HFF-Myc (cell line): ENCODE measurements at regions not wholly inside any gene's neighbourhood (a gene's known extent, or its start where the extent isn't known, plus 50 kb on each side); places are given as distances from the start of the nearest gene placed in this dataset.
"Not testable (repeated sequence)": the region's sequence is repeated elsewhere in the genome, so short reads cannot be mapped to it uniquely, and the experiment has no call there.

Experiments
- DNase-seq: peaks from one replicate; pipeline ENCODE4 v3.0.0-alpha.2; 2011; ENCODE audit warnings: low read depth; ENCODE audit errors: extremely low read depth
- H3K4me3 ChIP-seq: replicated peaks from 2 replicates; pipeline ENCODE4 v1.5.1; 2011; ENCODE audit warnings: low read depth, mild to moderate bottlenecking, control low read depth, low read length
- TF ChIP-seq, protein P1 (sequence below): IDR thresholded peaks from 2 replicates; pipeline ENCODE4 v1.5.1; 2012; ENCODE audit warnings: mild to moderate bottlenecking, low read depth, low read length, control low read depth; ENCODE audit errors: missing control alignments

- TF ChIP-seq, protein P1, sequence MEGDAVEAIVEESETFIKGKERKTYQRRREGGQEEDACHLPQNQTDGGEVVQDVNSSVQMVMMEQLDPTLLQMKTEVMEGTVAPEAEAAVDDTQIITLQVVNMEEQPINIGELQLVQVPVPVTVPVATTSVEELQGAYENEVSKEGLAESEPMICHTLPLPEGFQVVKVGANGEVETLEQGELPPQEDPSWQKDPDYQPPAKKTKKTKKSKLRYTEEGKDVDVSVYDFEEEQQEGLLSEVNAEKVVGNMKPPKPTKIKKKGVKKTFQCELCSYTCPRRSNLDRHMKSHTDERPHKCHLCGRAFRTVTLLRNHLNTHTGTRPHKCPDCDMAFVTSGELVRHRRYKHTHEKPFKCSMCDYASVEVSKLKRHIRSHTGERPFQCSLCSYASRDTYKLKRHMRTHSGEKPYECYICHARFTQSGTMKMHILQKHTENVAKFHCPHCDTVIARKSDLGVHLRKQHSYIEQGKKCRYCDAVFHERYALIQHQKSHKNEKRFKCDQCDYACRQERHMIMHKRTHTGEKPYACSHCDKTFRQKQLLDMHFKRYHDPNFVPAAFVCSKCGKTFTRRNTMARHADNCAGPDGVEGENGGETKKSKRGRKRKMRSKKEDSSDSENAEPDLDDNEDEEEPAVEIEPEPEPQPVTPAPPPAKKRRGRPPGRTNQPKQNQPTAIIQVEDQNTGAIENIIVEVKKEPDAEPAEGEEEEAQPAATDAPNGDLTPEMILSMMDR = no peak
- DNase-seq = no peak
- H3K4me3 ChIP-seq = no peak overlapping the region
Observed at GRCh38 chr5:54385994-54386393, 69.5 kb upstream of the HSPB3 start.

DNA sequence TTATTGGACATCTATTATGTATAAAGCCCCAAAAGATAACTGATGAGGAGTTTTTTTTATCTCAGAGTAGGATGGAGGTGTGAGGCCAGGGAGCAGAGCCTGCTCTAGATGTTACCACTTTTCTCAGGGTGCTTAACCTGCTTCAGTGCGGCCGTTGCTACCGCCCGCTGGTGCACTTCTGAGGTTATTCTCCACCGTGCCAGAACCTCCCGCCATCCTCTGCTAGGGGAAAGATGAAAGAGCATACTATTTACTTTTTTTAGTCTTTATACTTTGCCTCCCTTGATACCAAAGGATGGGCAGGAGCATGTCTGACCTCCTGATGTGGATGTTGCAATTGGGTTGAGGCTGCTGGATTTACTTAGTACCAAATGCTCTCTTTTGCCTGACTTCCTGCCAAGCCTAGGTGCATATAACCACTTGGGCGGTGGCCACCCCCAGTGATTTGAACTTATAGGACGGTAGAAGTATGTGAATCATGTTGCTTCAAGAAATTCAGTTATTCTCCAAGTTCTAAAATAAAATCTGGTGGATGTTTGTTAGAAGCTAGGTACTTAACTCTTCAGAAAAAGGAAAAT is 71.1 kb upstream of the HSPB3 start:
- TF ChIP-seq, protein P1 = no peak
- no peak overlapping the region for H3K4me3 ChIP-seq
- no peak for DNase-seq

GRCh38 chr5:54383941-54384340 is 71.6 kb upstream of the HSPB3 start:
- no peak for DNase-seq
- H3K4me3 ChIP-seq = no peak overlapping the region
- TF ChIP-seq, protein P1 = no peak

GRCh38 chr5:54383225-54383901 is 72.1 kb upstream of the HSPB3 start:
- no peak for DNase-seq
- H3K4me3 ChIP-seq = no peak overlapping the region
- TF ChIP-seq, protein P1 = no peak

DNA sequence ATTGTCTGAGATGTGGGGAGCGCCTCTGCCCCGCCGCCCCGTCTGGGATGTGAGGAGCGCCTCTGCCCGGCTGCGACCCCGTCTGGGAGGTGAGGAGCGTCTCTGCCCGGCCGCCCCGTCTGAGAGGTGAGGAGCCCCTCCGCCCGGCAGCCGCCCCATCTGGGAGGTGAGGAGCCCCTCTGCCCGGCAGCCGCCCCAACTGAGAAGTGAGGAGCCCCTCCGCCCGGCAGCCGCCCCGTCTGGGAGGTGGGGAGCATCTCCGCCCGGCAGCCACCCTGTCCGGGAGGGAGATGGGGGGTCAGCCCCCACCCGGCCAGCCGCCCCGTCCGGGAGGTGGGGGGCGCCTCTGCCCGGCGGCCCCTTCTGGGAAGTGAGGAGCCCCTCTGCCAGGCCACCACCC is 70.9 kb upstream of the ARL15 start:
- DNase-seq, H3K4me3 ChIP-seq: not testable (repeated sequence)

DNA sequence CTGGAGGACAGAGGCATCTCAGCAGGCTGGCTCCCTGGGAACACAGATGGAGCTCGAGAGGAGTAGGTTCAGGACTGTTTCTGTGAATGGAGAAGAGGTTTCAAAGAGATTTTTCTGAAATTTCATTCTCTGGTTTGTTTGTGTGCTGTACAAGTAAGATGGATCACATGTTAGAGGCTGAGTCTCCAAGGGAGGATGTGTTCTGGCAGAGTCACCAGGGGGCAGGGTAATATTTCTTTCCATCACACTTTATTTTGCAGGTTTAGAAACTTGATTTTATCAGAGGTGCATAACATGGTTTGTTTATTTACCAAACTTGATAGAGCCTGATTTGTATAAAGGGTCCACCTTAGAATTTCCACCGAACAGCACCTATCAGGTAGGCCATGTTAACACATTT is 69.2 kb upstream of the ARL15 start:
- no peak overlapping the region for H3K4me3 ChIP-seq
- TF ChIP-seq, protein P1 = no peak
- DNase-seq = no peak

- TF ChIP-seq, protein P1 = no peak
- no peak overlapping the region for H3K4me3 ChIP-seq
- no peak for DNase-seq
Observed at GRCh38 chr5:54378707-54379106, 68.3 kb upstream of the ARL15 start.

DNA sequence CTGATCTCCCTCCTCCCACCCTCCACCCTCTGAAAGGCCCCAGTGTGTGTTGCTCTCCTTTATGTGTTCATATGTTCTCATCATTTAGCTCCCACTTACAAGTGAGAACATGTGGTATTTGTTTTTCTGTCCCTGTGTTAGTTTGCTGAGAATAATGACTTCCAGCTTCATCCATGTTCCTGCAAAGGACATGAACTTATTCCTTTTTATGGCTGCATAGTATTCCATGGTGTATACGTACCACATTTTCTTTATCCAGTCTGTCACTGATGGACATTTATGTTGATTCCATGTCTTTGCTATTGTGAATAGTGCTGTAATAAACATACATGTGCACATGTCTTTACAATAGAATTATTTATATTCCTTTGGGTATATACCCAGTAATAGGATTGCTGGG is 67.0 kb upstream of the ARL15 start:
- not testable (repeated sequence) for DNase-seq, H3K4me3 ChIP-seq
